KBM-7 (cell line): ENCODE measurements at regions not wholly inside any gene's neighbourhood (a gene's known extent, or its start where the extent isn't known, plus 50 kb on each side); places are given as distances from the start of the nearest gene placed in this dataset.
"Not testable (repeated sequence)": the region's sequence is repeated elsewhere in the genome, so short reads cannot be mapped to it uniquely, and the experiment has no call there.

Experiments
- DNase-seq: peaks from one replicate; pipeline ENCODE4 v3.0.0-alpha.2; 2015
- in situ Hi-C: fragments of 300-500 bp; cut with MboI; formaldehyde crosslinking; loops from 2 replicates; pipeline ENCODE4 v1.14.3; 2020; ENCODE audit warnings: low sequenced_read_pairs, low pct_unique_long_range_greater_than_20kb, mixed read lengths

DNA sequence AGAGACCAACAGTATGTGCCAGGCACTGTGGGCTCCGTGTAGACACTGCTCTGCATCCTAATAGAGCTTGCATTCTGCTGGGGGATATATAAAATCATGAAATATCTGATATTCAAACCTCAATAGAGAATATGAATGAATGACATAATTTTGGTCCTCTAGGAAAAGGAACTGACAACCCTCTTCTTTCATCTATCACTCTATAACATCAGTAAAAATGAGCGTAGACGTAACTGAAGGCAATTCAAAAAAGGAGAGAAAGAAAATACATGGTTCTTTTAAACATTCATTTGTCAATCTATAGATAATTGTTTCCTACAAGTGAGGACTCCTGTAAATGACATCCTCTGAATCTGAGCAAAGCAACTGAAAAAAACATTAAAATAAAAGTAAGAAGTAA is 607.4 kb upstream of the LRRN3 start:
- in situ Hi-C loops, result no loop called here
- no peak for DNase-seq

DNA sequence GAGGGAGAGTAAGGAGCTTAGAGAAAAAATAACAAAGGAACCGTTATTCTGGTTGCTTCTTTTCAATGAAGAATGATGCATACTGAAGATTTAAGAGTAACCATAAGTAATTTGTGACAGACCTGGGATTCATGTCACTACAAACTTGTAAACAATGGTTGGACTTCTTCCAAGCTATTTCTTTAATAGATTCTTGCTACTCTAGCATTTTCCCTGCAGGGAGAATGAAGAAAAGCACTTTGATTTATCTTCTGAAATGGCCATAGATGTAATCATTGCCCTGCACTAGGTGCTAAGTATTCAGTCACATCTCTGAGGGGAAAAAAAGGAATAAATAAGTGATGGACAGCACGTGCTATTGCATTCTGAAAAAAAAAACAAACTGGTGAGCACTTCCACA is 606.6 kb upstream of the LRRN3 start:
- no peak for DNase-seq
- in situ Hi-C loops, result no loop called here

DNA sequence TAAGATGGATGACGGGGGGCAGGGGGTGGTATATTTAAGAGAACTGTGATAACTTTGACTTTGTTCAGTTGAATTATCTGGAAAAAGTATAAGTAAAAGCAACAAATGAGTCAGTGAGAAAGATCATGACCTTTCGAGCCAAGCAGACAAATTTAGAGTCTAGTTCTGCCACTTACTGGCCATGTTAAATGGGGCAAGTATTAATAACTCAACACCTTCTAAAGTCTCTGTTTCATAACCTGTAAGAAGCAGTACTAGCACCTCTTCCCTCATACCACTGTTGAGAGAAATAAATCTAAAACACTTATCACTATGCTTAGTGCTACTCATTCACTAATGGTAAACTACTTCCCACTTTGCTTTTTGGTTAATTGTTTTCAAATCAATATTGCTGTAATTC is 604.4 kb upstream of the LRRN3 start:
- DNase-seq, result no peak
- in situ Hi-C loops, result no loop called here

DNA sequence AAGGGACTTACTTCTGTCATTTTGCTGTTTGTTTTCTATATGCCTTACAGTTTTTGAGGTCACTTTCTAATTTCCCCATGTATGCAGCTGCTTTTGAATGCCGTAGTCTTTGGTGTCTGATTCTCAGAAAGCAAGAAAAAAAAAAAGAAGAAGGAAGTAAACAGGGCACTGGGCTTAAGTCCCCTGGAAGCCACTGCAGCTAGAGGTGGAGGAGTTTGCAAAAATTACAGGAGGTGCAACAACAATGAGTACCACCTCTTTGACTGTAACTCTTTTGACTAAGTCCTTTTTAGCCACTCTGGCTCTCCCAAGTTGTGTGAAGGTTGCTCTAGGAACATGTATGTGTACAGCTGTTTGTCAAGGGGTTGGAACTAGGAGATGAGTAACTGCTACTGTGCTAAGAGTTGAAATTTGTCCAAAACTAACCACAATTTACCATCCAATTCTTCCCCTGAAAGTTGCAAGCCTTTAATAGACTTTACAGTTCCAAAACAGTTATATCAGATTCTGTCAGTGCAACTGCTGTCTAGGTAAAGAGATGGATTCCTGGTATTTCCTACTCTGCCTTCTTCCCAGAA is 588.0 kb upstream of the LRRN3 start:
- in situ Hi-C loops, result no loop called here
- DNase-seq, result peak; percentile 83

DNA sequence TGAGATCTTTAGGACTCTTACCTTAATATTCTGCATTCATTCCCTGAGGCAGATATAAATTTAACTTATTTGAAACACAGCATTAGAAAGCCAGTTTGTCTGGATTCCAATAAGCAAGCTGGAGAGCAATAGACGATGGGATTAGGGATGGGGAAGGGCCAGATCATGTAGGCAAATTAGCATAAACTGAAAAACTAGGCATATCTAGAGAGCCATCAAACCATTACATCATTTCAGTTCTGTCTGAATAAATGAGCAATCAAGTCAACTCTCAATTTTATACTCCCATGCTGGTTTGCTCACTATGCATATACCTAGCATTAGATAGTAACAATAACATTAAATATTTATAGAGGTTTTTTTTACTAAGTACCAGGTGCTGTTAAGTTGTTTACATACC is 583.6 kb upstream of the LRRN3 start:
- in situ Hi-C loops, result no loop called here
- DNase-seq, result no peak

DNA sequence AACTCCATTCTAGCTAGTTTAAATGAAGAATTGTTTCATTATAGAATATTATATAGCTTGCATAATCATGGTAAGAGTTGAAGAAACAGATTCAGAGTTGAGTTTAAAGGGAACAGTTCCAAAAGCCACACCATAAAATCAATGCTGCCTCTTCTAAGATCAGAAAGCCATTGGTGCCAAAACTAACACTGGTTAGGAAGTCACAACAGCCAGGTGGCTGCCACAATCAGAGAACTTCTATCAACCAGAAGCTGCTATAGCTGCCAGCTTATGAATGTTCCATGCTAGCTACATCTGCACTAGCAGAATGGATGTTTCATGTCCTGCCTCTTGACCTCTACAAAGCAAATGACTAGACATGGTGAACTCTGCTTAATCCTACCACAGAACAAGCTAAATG is 583.1 kb upstream of the LRRN3 start:
- DNase-seq, result no peak
- in situ Hi-C loops, result no loop called here

DNA sequence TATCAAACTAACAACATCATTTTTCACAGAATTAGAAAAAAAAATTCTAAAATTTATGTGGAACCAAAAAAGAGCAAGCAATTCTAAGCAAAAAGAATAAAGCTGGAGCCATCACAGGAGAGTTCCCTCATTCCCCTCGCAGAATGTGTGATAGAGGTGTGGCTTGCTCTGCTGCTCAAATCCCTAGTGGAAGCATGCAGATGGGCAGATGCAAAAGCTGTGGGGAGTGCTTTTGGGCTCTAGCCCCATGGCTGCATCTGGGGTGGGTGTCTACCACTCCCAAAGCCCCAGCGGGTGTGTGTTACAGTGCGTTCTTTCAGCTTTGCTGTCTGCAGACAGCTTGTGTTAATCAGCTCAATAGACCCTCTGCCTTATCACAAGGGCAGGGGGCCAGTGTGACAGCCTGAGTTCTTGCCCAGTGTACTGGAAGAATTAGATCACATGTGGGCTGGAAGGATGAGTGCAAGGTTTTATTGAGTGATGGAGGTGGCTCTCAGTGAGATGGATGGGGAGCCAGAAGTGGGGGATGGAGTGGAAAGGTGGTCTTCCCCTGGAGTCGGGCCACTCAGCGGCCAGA is 575.9 kb upstream of the LRRN3 start:
- in situ Hi-C loops, DNase-seq: not testable (repeated sequence)

DNA sequence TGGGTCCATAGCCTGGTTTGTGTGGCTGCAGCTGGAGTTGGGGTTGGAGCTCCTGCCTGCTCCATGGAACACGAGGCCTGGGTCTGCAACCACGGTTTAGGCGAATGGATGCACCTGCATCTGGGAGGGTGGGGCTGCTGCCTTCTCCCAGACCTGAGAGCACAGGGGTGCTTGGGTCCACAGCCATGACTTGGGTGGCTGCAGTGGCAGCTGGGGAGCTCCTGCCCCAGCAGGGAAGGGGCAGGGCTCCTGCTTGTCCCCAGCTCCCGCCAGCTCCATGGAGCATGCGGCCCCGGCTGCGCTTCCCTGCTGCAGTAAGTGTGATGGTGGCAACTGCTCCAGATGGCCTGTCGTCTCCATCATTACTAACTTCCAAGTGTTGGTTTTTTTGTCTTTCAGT is 571.1 kb upstream of the LRRN3 start:
- DNase-seq, result no peak
- in situ Hi-C loops, result no loop called here

DNA sequence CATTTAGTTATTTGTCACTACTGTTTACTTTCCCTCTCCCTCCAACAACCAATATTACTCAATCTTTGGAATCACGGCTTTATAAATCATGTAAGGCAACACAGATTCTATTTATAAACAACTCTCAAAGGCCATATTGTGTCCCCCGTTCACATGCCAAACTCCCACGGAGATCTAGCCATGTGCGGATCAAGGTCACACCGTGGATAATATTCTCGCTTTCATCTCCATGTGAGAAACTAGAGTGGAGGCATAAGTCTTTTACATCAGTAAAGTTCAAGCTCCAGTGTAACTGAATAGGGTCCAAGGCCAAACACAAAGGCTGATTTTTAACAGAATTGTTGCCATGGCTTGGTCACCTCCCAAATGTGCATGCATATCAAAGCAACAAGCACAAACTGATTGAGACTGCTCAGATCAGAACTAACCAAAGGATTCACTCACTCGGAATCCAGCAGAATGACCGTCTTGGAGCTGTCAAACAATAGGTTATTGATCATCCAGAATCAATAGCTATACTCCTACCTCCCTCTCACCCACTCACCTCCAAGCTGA is 569.5 kb upstream of the LRRN3 start:
- DNase-seq, result no peak

DNA sequence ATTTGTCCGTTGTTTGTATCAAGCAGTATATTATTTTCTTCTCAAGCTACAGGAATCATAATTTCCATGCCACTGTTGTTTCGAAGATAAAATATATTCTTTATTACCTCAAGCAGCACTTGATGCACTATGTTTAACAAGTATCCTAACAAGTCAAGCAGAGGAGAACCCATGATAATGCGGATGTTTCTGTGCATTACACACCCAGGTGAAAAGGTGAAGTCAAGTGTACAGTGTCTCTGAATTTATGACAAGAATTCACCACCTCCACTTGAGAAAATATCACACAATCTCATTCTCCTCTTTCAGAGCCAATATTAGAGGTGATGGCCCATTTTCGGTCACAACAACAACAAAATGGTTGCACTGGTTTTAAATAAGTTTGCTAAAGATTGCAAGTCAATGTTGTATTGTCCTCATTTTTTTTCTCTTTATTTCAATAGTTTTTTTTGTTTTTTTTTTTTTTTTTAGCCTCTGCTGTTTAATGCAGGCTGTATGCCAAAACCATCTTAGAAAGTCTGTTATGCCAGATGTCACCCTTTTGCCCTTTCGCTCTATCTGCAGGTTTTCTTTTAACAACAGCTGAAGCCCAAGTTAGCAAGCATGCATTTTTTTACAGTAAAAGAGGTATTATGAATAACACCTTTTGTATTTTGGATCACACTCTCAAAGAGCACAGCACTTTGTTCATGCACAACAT is 568.7 kb upstream of the LRRN3 start:
- no peak for DNase-seq
- in situ Hi-C loops, result no loop called here

More for the DNA sequence above, 569.5 kb upstream of the LRRN3 start:
- in situ Hi-C loops, result no loop called here

DNA sequence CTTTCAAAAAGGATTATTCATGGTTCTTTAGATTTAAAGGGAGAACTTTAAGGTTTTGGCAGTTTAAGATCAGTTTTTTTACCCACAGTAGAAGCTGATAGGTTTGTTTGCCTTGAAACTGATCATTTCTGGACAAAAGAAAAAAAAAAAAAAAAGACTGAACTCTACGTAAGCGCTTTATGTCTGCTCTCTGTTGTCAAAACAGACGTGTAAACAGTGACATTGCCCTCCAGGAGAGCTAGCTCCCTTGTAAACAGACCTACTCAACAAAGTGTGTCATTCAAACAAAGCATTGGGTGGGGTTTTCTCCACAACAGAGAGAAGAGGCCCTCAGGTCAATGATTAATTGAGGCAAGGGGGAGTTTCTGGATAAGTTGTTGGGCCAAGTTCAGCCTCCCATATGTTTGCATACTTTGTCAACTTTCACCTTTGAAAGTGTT is 568.1 kb upstream of the LRRN3 start:
- DNase-seq, result no peak
- in situ Hi-C loops, result no loop called here

DNA sequence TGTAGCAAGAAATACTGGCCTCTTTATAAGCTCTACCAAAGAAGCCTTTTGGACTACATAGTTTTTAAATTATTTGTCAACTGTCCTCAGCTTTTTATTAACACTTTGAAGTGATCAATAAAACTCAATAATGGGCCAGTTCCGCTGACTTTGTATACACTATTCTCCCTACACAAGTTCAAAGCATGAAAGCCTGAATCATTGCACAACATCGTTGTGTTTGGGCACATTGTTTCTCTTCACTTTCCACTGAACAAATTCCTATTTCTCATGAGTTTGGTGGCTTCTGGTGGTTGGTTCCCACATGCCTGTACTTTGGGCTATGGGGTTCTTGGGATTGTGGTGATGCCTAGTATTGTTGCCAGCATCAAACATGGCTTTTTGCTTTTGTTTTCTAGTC is 561.8 kb upstream of the LRRN3 start:
- in situ Hi-C loops, result no loop called here
- DNase-seq, result no peak

DNA sequence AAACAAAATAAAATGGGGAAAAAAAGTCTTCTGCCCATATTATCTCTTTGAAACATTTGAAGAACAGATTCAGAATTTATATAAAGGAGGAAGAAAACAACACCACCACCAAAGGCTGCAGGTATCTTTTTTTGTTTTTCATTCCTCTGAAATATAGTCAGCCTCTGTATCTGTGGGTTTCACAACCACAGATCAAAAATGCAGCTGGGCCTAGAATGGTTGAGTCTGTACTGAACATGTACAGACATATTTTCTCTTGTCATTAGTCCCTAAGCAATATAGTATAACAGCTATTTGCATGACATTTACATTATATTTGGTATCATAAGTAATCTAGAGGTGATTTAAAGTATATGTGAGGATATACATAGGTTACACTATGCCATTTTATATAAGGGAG is 559.7 kb upstream of the LRRN3 start:
- DNase-seq, result no peak
- in situ Hi-C loops, result no loop called here

DNA sequence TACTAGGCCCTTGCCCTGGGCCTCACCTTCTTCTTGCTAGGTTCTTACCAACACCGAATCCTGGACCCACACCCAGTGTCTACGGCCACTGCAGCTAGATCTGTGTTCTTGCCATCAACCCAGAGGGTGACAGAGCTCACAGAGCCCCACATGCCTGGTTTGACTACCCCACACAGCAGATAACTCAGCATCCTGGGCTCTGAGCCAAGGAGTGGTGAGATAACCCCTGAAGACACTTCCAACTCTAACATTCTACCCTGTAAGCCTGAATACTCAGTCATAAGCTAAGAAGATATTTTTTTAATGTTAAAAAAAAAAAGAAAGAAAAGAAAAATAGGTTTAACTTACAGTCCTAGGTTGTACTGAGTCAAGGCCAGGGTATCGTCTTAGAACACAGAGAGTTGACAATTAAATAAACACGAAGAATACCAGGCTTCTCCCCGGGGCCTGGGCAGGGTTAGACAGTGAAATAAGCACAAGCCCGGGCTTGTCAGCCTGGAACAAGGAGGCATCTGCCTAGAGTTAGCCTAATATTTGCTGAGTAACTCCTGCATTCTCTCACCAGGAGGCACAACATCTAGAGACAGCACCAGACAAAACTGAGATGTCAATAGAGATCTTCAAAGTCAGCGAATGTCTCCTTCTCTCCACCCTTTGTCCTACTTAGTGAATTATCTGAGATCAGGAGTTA is 556.5 kb upstream of the LRRN3 start:
- peak; percentile 29 for DNase-seq
- in situ Hi-C loops, result no loop called here

DNA sequence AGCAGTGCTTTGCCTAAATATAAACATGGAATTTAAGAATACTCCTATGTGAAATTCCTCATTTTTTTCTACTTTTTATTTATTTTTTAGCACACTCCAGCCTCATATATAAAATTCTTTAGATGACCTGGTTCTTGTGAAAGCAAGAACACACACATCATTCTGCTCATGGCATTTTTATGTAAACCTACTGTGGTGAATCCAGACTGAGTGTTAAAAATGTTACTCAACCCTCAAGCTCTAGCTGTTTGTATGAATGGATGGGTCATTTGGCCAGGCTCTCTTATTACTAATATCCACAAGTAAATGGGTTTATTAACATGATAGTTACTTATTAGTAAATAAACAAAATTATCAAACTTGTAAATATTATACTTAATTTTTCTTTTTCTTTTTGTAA is 551.7 kb upstream of the LRRN3 start:
- DNase-seq, result no peak
- in situ Hi-C loops, result no loop called here

DNA sequence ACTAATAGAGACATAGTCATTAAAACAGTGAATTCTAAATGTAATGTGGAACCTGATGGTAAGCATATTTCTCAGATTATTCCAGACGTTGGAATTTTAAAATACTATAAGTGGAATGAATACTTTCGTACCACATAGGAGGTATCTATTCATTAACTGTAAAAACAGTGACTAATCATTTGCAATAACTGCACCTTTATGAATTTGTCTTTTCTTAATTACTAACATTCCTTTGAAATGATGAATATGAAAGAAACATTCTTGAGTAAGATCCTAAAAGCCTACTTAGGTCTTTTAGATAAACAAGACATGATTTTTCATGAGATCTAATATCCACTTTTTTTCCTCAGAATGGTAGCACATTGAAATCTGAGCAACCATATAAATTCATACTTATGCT is 549.0 kb upstream of the LRRN3 start:
- no peak for DNase-seq
- in situ Hi-C loops, result no loop called here

DNA sequence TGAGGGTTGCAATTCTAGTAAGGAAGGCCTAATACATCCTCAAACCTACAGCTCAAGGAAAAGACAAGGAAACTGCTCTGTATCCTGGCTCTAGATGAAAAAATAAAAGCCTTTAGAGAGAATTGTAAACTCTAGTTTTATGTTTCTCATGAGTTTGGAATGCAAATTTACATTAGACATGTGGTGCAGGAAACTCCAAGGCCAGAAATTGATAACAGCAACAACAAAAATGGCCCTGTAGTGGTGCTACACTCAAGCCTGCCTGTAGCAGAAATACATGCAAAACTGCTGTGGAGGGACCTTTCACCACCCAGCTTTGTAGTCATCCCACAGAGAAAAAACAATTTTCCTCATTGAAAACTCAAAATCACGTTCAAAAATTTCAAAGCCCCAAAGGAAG is 546.7 kb upstream of the LRRN3 start:
- in situ Hi-C loops, result no loop called here
- no peak for DNase-seq

DNA sequence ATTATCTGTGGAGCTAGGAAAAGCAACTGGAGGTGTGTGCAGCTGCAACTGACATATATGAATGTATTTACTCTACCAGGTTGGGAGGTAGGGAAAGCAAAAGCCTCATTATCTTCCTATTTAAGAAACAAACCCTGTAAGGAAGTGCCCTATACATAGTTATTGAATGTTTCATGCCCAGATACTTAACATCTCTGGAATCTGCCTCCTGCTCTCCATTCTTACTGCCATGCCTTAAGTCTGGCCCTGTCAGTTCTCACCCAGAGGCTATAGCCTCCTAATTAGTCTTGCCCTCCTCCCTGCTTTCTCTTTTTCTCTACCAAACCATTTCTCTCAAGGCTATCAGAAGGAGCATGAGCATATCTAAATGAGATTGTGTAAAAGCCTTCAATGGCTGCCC is 542.6 kb upstream of the LRRN3 start:
- in situ Hi-C loops, result no loop called here

DNA sequence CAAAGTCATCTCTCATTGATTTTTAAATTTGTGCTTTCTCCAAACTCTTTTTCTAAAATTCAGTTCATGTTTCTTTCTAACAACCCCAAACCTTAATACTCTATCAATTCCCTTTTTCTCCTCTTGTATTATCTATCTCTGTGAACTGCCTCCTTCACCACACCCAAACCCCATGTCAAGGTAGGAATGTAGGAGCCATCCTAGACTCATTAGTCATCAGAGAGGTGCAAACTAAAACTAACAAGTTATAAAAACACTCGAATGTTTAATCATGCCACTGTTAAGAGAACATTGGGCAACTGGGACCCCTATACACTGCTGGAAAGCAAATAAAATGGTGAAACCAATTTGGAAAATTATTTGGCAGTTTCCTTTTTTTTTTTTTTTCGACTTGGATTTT is 533.8 kb upstream of the LRRN3 start:
- DNase-seq, result no peak
- in situ Hi-C loops, result no loop called here

More for the DNA sequence above, 542.6 kb upstream of the LRRN3 start:
- no peak for DNase-seq

DNA sequence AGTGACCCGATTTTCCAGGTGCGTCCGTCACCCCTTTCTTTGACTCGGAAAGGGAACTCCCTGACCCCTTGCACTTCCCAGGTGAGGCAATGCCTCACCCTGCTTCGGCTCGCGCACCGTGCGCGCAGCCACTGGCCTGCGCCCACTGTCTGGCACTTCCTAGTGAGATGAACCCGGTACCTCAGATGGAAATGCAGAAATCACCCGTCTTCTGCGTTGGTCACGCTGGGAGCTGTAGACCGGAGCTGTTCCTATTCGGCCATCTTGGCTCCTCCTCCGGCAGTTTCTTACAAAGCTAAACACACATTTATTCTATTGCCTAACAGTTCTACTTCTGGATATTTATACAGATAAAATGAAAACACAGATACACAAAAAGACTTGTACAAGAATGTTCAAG is 527.6 kb upstream of the LRRN3 start:
- in situ Hi-C loops, DNase-seq: not testable (repeated sequence)
